Small intestine (tissue), 7 donors: ENCODE measurements at regions not wholly inside any gene's neighbourhood (a gene's known extent, or its start where the extent isn't known, plus 50 kb on each side); places are given as distances from the start of the nearest gene placed in this dataset.

Experiments used
- DNase-seq, 2 donors: peaks; one replicate each; pipeline versions ENCODE4 v3.0.0 to v3.0.0-alpha.2; 2013
- FAIRE-seq: peaks from 2 replicates; lab custom pipeline; 2012; peaks lifted over from hg19 to GRCh38; lab: Jason Lieb, UNC
- H3K27ac ChIP-seq, 3 donors: one replicate each; pipeline ENCODE4 v1.5.1; 2013; ENCODE audit warnings: low read length in 2 of 3, mild to moderate bottlenecking in 2 of 3, control low read depth in 1 of 3, inconsistent platforms in 1 of 3, low read depth in 1 of 3, moderate library complexity in 1 of 3
- H3K27me3 ChIP-seq, 3 donors: one replicate each; pipeline ENCODE4 v1.6.1; 2013; ENCODE audit warnings: low read length in 3 of 3, inconsistent platforms in 1 of 3; ENCODE audit not compliant: control insufficient read depth in 3 of 3, insufficient read depth in 3 of 3
- H3K36me3 ChIP-seq, 3 donors: one replicate each; pipeline ENCODE4 v1.6.1; 2013; ENCODE audit warnings: low read length in 3 of 3, inconsistent platforms in 1 of 3, low read depth in 1 of 3, mild to moderate bottlenecking in 1 of 3, moderate library complexity in 1 of 3; ENCODE audit not compliant: control insufficient read depth in 3 of 3, insufficient read depth in 2 of 3
- H3K4me1 ChIP-seq, 3 donors: one replicate each; pipeline ENCODE4 v1.6.1; 2013; ENCODE audit warnings: low read length in 2 of 3, inconsistent platforms in 1 of 3, low read depth in 1 of 3, mild to moderate bottlenecking in 1 of 3, moderate library complexity in 1 of 3; ENCODE audit not compliant: control insufficient read depth in 3 of 3, insufficient read depth in 2 of 3
- H3K4me3 ChIP-seq, 3 donors: one replicate each; pipeline ENCODE4 v1.5.1; 2013; ENCODE audit warnings: low read length in 3 of 3, control low read depth in 1 of 3, inconsistent platforms in 1 of 3, low read depth in 1 of 3, mild to moderate bottlenecking in 1 of 3, moderate library complexity in 1 of 3
- H3K9me3 ChIP-seq, 2 donors: one replicate each; pipeline ENCODE4 v1.6.1; 2013; ENCODE audit warnings: low read depth in 1 of 2, low read length in 1 of 2; ENCODE audit not compliant: control insufficient read depth in 2 of 2, insufficient read depth in 1 of 2
- WGBS, 3 donors: extraction: QIAGEN DNeasy Blood & Tissue Kit; methylation state at CpG; one replicate each; pipeline ENCODE4 v1.1.7; 2013; 5-methylcytosine and 5-hydroxymethylcytosine counted together
- donor health status: healthy with polysubstance abuse.
- donor health status: control.
- donor health status: control.
- donor health status: Bipolar disorder and iron deficiency.
- donor health status: healthy.

GRCh38 chr7:31398815-31399214, 58.3 kb upstream of the NEUROD6 start:
- WGBS, 3 donors: 61 to 75% (median 67%) methylated on average over 2 of the region's 2 CpGs
- H3K9me3 ChIP-seq: no peaks in the 10 kb centered on the region
- H3K27ac ChIP-seq: no peak overlapping the region
- H3K36me3 ChIP-seq: no peaks in the 10 kb centered on the region
- no peaks in the 10 kb centered on the region for H3K4me1 ChIP-seq
- DNase-seq (no peak), FAIRE-seq (no peak)
- no peaks in the 10 kb centered on the region for H3K27me3 ChIP-seq
- no peak overlapping the region for H3K4me3 ChIP-seq

GRCh38 chr7:31407178-31407676, 66.7 kb upstream of the NEUROD6 start:
- FAIRE-seq: no peak
- WGBS, 3 donors: 54 to 74% (median 72%) methylated on average over 2 of the region's 2 CpGs

GRCh38 chr7:31408140-31408729, 67.7 kb upstream of the NEUROD6 start:
- no peaks in the 10 kb centered on the region for H3K27me3 ChIP-seq
- FAIRE-seq (no peak), DNase-seq (peak; percentile 26 to 64)
- H3K27ac ChIP-seq: no peak overlapping the region
- no peaks in the 10 kb centered on the region for H3K4me1 ChIP-seq
- no peak overlapping the region for H3K4me3 ChIP-seq
- no peaks in the 10 kb centered on the region for H3K9me3 ChIP-seq
- H3K36me3 ChIP-seq: no peaks in the 10 kb centered on the region
- 76 to 91% (median 85%) methylated on average over 3 of the region's 3 CpGs for WGBS, 3 donors

More at GRCh38 chr7:31407178-31407676, 66.7 kb upstream of the NEUROD6 start:
- Histone ChIP-seq H3K4me1 (no peaks in the 10 kb centered on the region), H3K4me3 (no peak overlapping the region), H3K9me3 (no peaks in the 10 kb centered on the region), H3K36me3 (no peaks in the 10 kb centered on the region), H3K27ac (no peak overlapping the region), H3K27me3 (no peaks in the 10 kb centered on the region)
- no peak for DNase-seq

- DNase-seq: no peak
- no peak overlapping the region for H3K4me3 ChIP-seq
- no peaks in the 10 kb centered on the region for H3K27me3 ChIP-seq
- FAIRE-seq: no peak
- WGBS, 3 donors: 69 to 88% (median 87%) methylated on average over 2 of the region's 2 CpGs
- no peaks in the 10 kb centered on the region for H3K4me1 ChIP-seq
- no peak overlapping the region for H3K27ac ChIP-seq
- H3K36me3 ChIP-seq: no peaks in the 10 kb centered on the region
- no peaks in the 10 kb centered on the region for H3K9me3 ChIP-seq
These were observed 69.7 kb upstream of the NEUROD6 start for GRCh38 chr7:31410265-31410664.

- H3K27me3 ChIP-seq: no peaks in the 10 kb centered on the region
- DNase-seq (no peak), FAIRE-seq (no peak)
- no peak overlapping the region for H3K4me3 ChIP-seq
- no peak overlapping the region for H3K27ac ChIP-seq
- no peaks in the 10 kb centered on the region for H3K4me1 ChIP-seq
- no peaks in the 10 kb centered on the region for H3K9me3 ChIP-seq
- WGBS, 3 donors: 86 to 91% (median 90%) methylated on average over 1 of the region's 1 CpG
- no peaks in the 10 kb centered on the region for H3K36me3 ChIP-seq
These were observed 70.9 kb upstream of the NEUROD6 start for GRCh38 chr7:31411416-31411815.

GRCh38 chr7:31413766-31414165, 73.2 kb upstream of the NEUROD6 start:
- Histone ChIP-seq H3K9me3 (no peaks in the 10 kb centered on the region), H3K4me1 (no peaks in the 10 kb centered on the region), H3K27ac (no peak overlapping the region), H3K36me3 (no peaks in the 10 kb centered on the region), H3K4me3 (no peak overlapping the region), H3K27me3 (no peaks in the 10 kb centered on the region)
- WGBS, 3 donors: 50 to 70% (median 67%) methylated on average over 1 of the region's 1 CpG
- DNase-seq: no peak
- FAIRE-seq: no peak

- no peak overlapping the region for H3K27ac ChIP-seq
- H3K4me1 ChIP-seq: no peaks in the 10 kb centered on the region
- DNase-seq (no peak), FAIRE-seq (no peak)
- no peaks in the 10 kb centered on the region for H3K36me3 ChIP-seq
- H3K4me3 ChIP-seq: no peak overlapping the region
- no peaks in the 10 kb centered on the region for H3K9me3 ChIP-seq
- H3K27me3 ChIP-seq: no peaks in the 10 kb centered on the region
- WGBS, 3 donors: 77 to 83% (median 81%) methylated on average over 5 of the region's 5 CpGs
These were observed 75.9 kb upstream of the NEUROD6 start for GRCh38 chr7:31416381-31416870.

GRCh38 chr7:31418928-31419327, 78.4 kb upstream of the NEUROD6 start:
- Histone ChIP-seq H3K9me3 (no peaks in the 10 kb centered on the region), H3K4me1 (no peaks in the 10 kb centered on the region), H3K27ac (no peak overlapping the region), H3K27me3 (no peaks in the 10 kb centered on the region), H3K36me3 (no peaks in the 10 kb centered on the region), H3K4me3 (no peak overlapping the region)
- DNase-seq (no peak), FAIRE-seq (no peak)
- WGBS, 3 donors: 79 to 86% (median 84%) methylated on average over 2 of the region's 2 CpGs
